ENCODE measurements at regions not wholly inside any gene's neighbourhood (a gene's known extent, or its start where the extent isn't known, plus 50 kb on each side); places are given as distances from the start of the nearest gene placed in this dataset.

GRCh38 chr9:18330401-18331309, 143.3 kb upstream of the ADAMTSL1 start:
- no peak for DNase-seq
- intact Hi-C loops (cut with DNase I) = no loop called here

GRCh38 chr9:18331310-18331684, 142.7 kb upstream of the ADAMTSL1 start:
- intact Hi-C loops (cut with DNase I) = no loop called here
- DNase-seq = no peak

- intact Hi-C loops (cut with DNase I) = no loop called here
- DNase-seq = no peak
These were observed 142.1 kb upstream of the ADAMTSL1 start for GRCh38 chr9:18331808-18332209.

DNA sequence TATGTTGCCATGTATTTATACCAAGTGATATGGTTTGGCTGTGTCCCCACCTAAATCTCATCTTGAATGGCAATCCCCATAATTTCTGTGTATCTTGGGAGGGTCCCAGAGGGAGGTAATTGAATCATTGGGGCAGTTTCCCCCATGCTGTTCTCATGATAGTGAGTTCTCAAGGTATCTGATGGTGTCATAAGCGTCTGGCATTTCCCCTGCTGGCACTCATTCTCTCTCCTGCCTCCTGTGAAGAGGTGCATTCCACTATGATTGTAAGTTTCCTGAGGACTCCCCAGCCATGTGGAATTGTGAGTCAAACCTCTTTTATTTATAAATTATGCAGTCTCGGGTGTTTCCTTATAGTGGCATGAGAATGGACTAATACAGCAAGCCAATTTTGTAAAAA, 140.8 kb upstream of the ADAMTSL1 start:
- no peak for DNase-seq
- intact Hi-C loops (cut with DNase I) = no loop called here

GRCh38 chr9:18335825-18336224, 138.1 kb upstream of the ADAMTSL1 start:
- no peak for DNase-seq
- intact Hi-C loops (cut with DNase I) = no loop called here

DNA sequence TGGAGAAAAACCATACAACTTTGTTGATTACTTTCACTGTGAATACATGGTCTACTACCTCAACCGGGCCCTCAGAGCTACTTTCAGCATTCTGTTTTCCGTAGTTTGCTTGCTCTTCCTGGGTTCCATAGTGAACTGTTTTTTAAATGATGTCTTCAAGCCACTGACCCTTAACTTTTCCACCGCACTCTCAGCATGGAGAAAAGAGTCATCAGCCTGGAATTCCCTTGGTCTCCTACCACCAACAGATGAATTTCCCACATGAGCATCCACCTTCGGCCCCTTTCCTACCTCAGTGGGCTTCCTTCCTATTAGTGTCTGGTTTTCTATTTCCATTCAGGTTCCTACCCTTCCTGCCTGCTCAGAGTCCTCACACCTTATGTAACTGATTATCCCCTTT, 135.9 kb upstream of the ADAMTSL1 start:
- intact Hi-C loops (cut with DNase I) = no loop called here
- no peak for DNase-seq

DNA sequence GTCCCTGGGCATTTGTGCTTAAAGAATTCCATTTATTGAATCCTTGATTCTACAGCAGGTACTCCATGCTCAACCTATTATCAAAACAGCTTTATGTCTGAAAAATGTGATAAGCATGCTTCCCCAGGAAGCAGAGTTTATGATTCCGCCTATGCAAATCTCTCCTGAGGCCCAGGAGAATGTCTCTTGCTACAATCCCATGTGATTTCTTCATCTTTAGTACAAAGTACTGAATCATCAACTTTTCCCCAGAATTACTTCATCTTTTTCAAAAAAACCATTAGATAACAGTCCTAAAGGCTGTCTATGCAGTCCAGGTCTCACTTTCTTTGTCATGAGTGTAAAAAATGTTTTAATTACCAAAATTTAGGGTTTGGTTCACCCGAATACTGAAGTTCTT, 130.2 kb upstream of the ADAMTSL1 start:
- intact Hi-C loops (cut with DNase I) = no loop called here
- DNase-seq = no peak

DNA sequence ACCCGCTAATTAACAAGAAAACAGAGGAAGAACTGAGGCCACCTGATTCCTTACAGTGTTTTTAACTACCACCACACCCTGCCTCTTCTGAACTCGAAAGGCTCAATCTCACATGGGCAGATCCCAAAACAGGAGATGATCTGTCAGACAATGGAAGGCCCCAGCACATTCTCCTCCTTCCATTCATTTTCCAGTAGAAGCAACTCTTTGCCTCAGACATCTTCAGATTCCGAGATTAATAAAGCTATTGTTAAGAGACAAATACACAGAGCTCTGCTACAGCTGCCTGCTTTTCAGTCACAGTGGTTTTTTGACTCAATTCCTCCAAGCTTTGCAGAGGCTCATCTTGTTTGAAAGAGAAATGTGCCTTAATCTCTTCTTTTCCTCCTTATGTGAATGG, 127.2 kb upstream of the ADAMTSL1 start:
- intact Hi-C loops (cut with DNase I) = no loop called here
- no peak for DNase-seq

- intact Hi-C loops (cut with DNase I) = no loop called here
- peak in 1 of 10 donors; percentile 66 for DNase-seq
These were observed 126.4 kb upstream of the ADAMTSL1 start for GRCh38 chr9:18347386-18348082.

DNA sequence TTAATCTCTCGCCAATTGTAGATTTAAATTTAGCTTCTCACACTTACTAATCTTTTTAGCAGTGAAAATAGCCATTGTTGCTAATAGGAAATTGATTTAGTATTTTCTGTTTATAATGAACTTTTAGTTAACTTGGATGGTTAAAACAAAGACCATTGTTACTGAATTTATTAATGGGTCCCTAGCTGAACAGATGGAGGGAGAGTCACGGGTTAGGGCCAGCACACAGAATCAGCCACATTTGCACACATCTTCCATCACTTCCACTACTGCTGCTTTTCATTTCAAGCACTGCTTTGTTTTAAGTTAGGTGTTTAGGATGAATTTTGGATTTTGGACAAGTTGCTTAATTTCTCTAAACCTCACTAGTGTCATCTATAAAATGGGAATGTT, 125.9 kb upstream of the ADAMTSL1 start:
- peak in 1 of 10 donors; percentile 47 for DNase-seq
- intact Hi-C loops (cut with DNase I) = no loop called here

DNA sequence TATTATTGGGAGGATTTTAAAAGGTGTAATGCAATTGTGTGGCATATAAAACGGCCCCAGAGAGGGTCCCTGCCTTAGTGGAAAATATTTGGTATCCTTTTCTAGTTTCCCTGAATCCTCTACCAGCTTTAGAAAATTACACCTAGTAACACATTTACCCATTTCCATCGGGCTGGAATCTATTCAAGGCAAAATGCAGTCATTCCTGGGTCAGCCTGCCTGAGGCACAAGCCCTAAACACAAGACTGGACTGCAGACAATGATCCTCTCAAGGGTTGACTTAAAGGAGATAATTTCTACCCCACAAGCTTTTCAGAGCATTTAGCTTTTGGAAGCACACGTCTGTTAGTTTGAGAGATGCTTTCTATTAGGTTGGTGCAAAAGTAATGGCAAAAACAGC, 124.4 kb upstream of the ADAMTSL1 start:
- intact Hi-C loops (cut with DNase I) = no loop called here
- no peak for DNase-seq

DNA sequence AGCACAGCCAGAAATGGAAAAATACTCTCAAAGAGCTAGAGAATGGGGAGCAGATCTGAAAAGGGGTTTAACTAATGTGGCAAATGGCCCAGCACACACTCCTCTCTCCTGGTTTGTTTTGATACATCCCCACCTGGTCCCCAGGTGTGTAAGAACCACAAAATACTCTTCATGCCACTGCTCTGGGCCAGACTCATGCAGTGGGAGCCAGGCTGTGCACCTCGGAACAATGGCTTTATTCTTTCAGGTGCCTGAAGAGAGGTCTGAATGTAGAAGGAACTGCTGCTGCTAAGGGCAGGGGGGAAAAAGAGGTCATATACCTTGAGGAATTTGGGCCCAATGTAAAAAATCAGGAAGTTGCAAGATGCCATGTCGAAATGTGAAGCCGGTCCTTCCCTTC, 123.9 kb upstream of the ADAMTSL1 start:
- DNase-seq = no peak
- intact Hi-C loops (cut with DNase I) = no loop called here

- no peak for DNase-seq
- intact Hi-C loops (cut with DNase I) = no loop called here
These were observed 122.9 kb upstream of the ADAMTSL1 start for GRCh38 chr9:18350995-18351595.

GRCh38 chr9:18352711-18353110, 121.2 kb upstream of the ADAMTSL1 start:
- intact Hi-C loops (cut with DNase I) = no loop called here
- DNase-seq = no peak

DNA sequence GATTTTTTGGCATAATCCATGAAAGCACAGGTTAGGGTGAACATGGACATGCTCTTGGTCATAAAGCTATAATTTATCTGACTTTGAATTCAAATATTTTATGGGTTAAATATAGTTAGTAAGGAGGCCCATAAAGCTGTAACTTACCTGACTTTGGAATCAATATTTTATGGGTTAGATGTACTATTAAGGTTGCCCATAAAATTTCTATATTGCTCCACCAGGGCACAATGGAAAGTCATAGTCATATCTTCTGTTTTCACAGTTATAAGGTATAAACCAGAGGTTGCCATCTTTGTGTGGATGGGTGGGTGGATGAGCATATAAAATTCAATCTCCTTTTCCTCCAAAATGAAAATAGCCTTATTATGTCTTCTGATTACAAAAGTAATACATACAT, 120.5 kb upstream of the ADAMTSL1 start:
- intact Hi-C loops (cut with DNase I) = no loop called here
- no peak for DNase-seq

GRCh38 chr9:18357321-18357720, 116.6 kb upstream of the ADAMTSL1 start:
- intact Hi-C loops (cut with DNase I) = no loop called here
- no peak for DNase-seq

DNA sequence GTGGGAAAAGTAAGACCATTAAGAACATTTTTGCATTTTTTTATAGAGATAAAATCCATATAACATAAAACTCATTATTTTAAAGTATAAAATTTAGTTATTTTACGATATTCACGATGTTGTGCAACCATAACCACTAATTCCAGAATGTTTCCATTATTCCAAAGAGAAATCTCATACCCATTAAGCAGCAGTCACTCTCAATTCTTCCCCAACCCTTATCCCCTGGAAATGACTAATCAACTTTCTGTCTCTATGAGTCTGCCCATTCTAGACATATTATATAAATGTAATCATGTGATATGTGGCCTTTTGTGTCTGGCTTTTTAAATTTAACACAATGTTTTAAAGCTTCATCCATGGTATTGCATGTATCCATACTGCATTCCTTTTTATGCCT, 115.6 kb upstream of the ADAMTSL1 start:
- DNase-seq = no peak
- intact Hi-C loops (cut with DNase I) = no loop called here

DNA sequence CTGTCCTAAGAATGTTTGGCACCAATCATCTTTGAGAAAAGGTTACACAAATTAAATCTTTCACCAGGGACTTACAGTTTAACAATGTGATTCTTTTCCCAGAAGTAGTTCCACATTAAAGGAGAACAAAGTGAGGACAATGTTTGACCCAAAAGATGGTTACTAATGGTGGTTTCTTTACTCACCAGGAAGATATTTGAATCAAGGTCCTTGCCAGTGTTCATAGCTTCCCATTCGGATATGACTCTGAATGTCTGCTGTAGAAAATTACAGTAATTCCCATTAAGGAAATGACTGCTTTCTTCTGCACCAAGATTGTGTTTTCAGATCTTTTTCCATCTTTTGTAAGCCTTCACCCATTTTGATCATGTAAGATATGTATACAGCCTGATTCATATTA, 114.6 kb upstream of the ADAMTSL1 start:
- intact Hi-C loops (cut with DNase I) = no loop called here
- DNase-seq = no peak

- intact Hi-C loops (cut with DNase I) = no loop called here
- DNase-seq = no peak
These were observed 113.9 kb upstream of the ADAMTSL1 start for GRCh38 chr9:18360005-18360404.

- intact Hi-C loops (cut with DNase I) = no loop called here
- DNase-seq = no peak
These were observed 112.3 kb upstream of the ADAMTSL1 start for GRCh38 chr9:18361646-18362045.

DNA sequence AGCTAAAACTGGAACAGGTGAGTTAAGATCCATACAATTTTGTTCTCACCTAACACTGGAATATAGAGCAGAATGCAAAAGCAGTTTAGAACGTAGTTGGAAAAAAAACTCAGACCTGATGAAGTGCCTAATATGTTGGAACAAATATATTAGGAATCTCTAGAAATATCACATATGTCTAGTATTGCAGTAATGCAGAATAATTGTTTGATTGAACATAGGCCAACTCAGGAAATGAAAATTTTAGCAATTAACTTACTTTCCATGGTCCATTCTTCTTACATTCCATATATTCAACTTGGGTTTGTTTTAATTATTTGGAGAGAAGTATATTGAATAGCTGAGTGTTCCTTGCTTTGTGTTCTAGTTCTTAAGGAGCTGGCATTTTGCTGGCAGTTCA, 111.8 kb upstream of the ADAMTSL1 start:
- intact Hi-C loops (cut with DNase I) = no loop called here
- DNase-seq = no peak
